Anterior cingulate cortex (tissue), 58 donors: ENCODE measurements at regions not wholly inside any gene's neighbourhood (a gene's known extent, or its start where the extent isn't known, plus 50 kb on each side); places are given as distances from the start of the nearest gene placed in this dataset.

Source experiments
- DNase-seq, 58 donors: peaks; one replicate each; lab custom pipeline; 2025; lab: John Stamatoyannopoulos, UW

- DNase-seq, result peak in 46 of 58 donors; percentile 1 to 77 (median 29)
Observed at GRCh38 chr9:36728651-36729520, 156.2 kb downstream of the MELK start.

- no peak for DNase-seq
Observed at GRCh38 chr9:36729906-36730305, 157.2 kb downstream of the MELK start.

- DNase-seq, result no peak
Observed at GRCh38 chr9:36730414-36730813, 157.7 kb downstream of the MELK start.

GRCh38 chr9:36731068-36731956 is 158.6 kb downstream of the MELK start:
- DNase-seq, result no peak

- DNase-seq, result no peak
Observed at GRCh38 chr9:36734737-36735136, 162.0 kb downstream of the MELK start.

- no peak for DNase-seq
Observed at GRCh38 chr9:36736648-36737047, 164.0 kb downstream of the MELK start.

GRCh38 chr9:36738318-36738976 is 165.8 kb downstream of the MELK start:
- no peak for DNase-seq

GRCh38 chr9:36739373-36740116 is 166.8 kb downstream of the MELK start:
- no peak for DNase-seq

- no peak for DNase-seq
Observed at GRCh38 chr9:36742264-36742663, 169.6 kb downstream of the MELK start.

GRCh38 chr9:36744678-36745077 is 172.0 kb downstream of the MELK start:
- DNase-seq, result no peak

GRCh38 chr9:36745977-36746376 is 173.3 kb downstream of the MELK start:
- no peak for DNase-seq

- DNase-seq, result no peak
Observed at GRCh38 chr9:36746415-36746814, 173.7 kb downstream of the MELK start.

- DNase-seq, result no peak
Observed at GRCh38 chr9:36748322-36748899, 175.7 kb downstream of the MELK start.

- DNase-seq, result no peak
Observed at GRCh38 chr9:36749461-36749860, 176.8 kb downstream of the MELK start.

GRCh38 chr9:36750630-36751029 is 177.9 kb downstream of the MELK start:
- no peak for DNase-seq

- DNase-seq, result no peak
Observed at GRCh38 chr9:36755019-36755418, 182.3 kb downstream of the MELK start.

- no peak for DNase-seq
Observed at GRCh38 chr9:36759141-36759540, 186.4 kb downstream of the MELK start.

- no peak for DNase-seq
Observed at GRCh38 chr9:36759976-36760375, 187.3 kb downstream of the MELK start.

- DNase-seq, result no peak
Observed at GRCh38 chr9:36760667-36761420, 188.1 kb downstream of the MELK start.
